DMS 273 (cell line): ENCODE measurements at regions not wholly inside any gene's neighbourhood (a gene's known extent, or its start where the extent isn't known, plus 50 kb on each side); places are given as distances from the start of the nearest gene placed in this dataset.
A peak's percentile ranks its signal among the peaks of the same experiment; 100 is the strongest.

Experiments
- DNase-seq: peaks from one replicate; lab custom pipeline; 2025; ENCODE audit not compliant: unreplicated experiment; lab: John Stamatoyannopoulos, UW

- DNase-seq = no peak
These were observed 103.3 kb upstream of the RASGEF1B start for GRCh38 chr4:81574991-81575390.

- DNase-seq = no peak
These were observed 102.1 kb upstream of the RASGEF1B start for GRCh38 chr4:81573840-81574239.

- no peak for DNase-seq
These were observed 100.7 kb upstream of the RASGEF1B start for GRCh38 chr4:81572402-81572801.

GRCh38 chr4:81571105-81571504, 99.4 kb upstream of the RASGEF1B start:
- DNase-seq = no peak

- no peak for DNase-seq
These were observed 94.5 kb upstream of the RASGEF1B start for GRCh38 chr4:81566161-81566591.

- DNase-seq = no peak
These were observed 93.6 kb upstream of the RASGEF1B start for GRCh38 chr4:81565142-81565870.

GRCh38 chr4:81564025-81564424, 92.3 kb upstream of the RASGEF1B start:
- no peak for DNase-seq

- DNase-seq = no peak
These were observed 90.4 kb upstream of the RASGEF1B start for GRCh38 chr4:81562093-81562492.

GRCh38 chr4:81557306-81557705, 85.6 kb upstream of the RASGEF1B start:
- DNase-seq = no peak

GRCh38 chr4:81555489-81555888, 83.8 kb upstream of the RASGEF1B start:
- no peak for DNase-seq

GRCh38 chr4:81552086-81552485, 80.4 kb upstream of the RASGEF1B start:
- no peak for DNase-seq

GRCh38 chr4:81550388-81550859, 78.7 kb upstream of the RASGEF1B start:
- DNase-seq = no peak

- peak; percentile 14 for DNase-seq
These were observed 78.3 kb upstream of the RASGEF1B start for GRCh38 chr4:81549984-81550383.

- no peak for DNase-seq
These were observed 75.1 kb upstream of the RASGEF1B start for GRCh38 chr4:81546777-81547176.

- DNase-seq = no peak
These were observed 69.6 kb upstream of the RASGEF1B start for GRCh38 chr4:81541161-81541945.

- no peak for DNase-seq
These were observed 67.2 kb upstream of the RASGEF1B start for GRCh38 chr4:81538716-81539427.

- DNase-seq = no peak
These were observed 59.7 kb upstream of the RASGEF1B start for GRCh38 chr4:81531410-81531809.

- DNase-seq = no peak
These were observed 57.3 kb upstream of the RASGEF1B start for GRCh38 chr4:81528979-81529378.

- DNase-seq = no peak
These were observed 56.5 kb upstream of the RASGEF1B start for GRCh38 chr4:81528200-81528599.

- DNase-seq = no peak
These were observed 56.0 kb upstream of the RASGEF1B start for GRCh38 chr4:81527709-81528108.

GRCh38 chr4:81527115-81527514, 55.4 kb upstream of the RASGEF1B start:
- no peak for DNase-seq

GRCh38 chr4:81526706-81527105, 55.0 kb upstream of the RASGEF1B start:
- DNase-seq = no peak
